Activated naive CD8-positive, alpha-beta T cell treated with anti-CD3 and anti-CD28 coated beads for 36 hours (primary cell): ENCODE measurements at regions not wholly inside any gene's neighbourhood (a gene's known extent, or its start where the extent isn't known, plus 50 kb on each side); places are given as distances from the start of the nearest gene placed in this dataset.

Source experiments
- DNase-seq: peaks from one replicate; pipeline ENCODE4 v3.0.0; 2021
- H3K27ac Mint-ChIP-seq: one replicate; pipeline ENCODE4 v1.8.0; 2022; ENCODE audit warnings: mild to moderate bottlenecking, moderate library complexity, mixed read lengths
- H3K27me3 Mint-ChIP-seq: one replicate; pipeline ENCODE4 v1.8.0; 2022; ENCODE audit warnings: mild to moderate bottlenecking, mixed read lengths
- H3K36me3 Mint-ChIP-seq: one replicate; pipeline ENCODE4 v1.8.0; 2021; ENCODE audit warnings: mild to moderate bottlenecking, mixed read lengths
- H3K4me1 Mint-ChIP-seq: one replicate; pipeline ENCODE4 v1.8.0; 2021; ENCODE audit warnings: mixed read lengths
- H3K4me3 Mint-ChIP-seq: one replicate; pipeline ENCODE4 v1.8.0; 2022; ENCODE audit warnings: mild to moderate bottlenecking, moderate library complexity, mixed read lengths
- H3K9me3 Mint-ChIP-seq: one replicate; pipeline ENCODE4 v1.8.0; 2022; ENCODE audit warnings: mixed read lengths

DNA sequence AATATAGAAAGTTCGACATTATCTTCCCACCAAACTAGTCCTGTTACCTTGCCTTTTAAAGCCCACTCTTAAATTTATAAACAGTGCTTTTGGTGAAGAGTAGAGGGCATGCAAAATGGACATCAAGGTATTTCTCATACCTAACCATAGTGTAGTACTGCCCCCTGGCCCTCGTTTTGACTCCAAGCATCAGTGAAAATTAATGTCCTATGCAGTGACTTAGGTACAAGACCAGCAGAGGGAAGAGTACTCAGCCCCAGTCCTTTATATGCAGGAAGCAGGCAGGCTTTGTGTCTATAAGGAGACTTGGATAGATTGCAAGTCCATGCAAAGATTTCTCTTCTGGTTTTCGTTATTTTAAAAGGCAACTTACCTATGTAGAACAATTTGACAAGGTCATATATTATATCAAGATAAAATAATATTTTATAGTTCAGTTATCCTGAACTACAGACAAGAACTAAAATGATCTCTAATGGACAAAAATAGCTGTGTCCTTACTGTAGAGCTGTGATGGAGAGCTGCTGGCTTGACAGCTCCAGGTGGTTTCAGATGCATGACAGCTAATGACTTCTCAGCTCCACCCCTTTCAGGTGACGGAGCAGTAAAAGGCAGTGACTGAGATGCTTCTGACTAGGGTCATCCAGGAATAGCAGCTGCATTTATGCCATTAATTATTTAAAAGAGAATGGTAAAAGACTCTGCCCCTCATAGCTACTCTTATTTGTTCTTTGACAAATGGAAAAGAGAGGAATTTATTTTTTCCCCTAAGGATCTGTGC is 646.1 kb downstream of the SQOR start:
- no peak overlapping the region for H3K4me3 Mint-ChIP-seq
- no peaks in the 10 kb centered on the region for H3K27me3 Mint-ChIP-seq
- H3K9me3 Mint-ChIP-seq: no peaks in the 10 kb centered on the region
- no peak overlapping the region for H3K27ac Mint-ChIP-seq
- no peaks in the 10 kb centered on the region for H3K4me1 Mint-ChIP-seq
- H3K36me3 Mint-ChIP-seq: no peaks in the 10 kb centered on the region
- no peak for DNase-seq

DNA sequence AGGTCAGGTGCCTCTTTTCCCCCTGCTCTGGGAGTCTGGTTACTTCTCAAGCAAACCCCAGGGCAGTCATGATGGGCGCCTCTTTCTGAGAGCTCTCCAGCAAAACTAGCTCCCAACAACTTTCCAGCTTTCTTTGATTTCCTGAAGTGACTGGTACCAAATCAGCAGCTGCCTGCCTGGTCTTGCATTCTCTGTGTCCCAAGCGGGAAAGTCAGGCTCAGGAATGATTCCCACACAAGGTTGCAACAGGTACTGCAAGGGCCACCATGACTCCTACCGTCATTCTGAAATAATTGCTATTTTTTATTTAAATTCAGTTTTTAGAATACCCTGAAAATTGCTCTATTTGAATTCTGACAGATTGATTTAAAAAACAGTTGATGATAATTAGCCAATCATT is 658.7 kb downstream of the SQOR start:
- no peaks in the 10 kb centered on the region for H3K36me3 Mint-ChIP-seq
- H3K4me3 Mint-ChIP-seq: no peak overlapping the region
- H3K27ac Mint-ChIP-seq: no peak overlapping the region
- peaks cover 9% of the 10 kb centered on the region for H3K4me1 Mint-ChIP-seq
- H3K27me3 Mint-ChIP-seq: peaks cover 16% of the 10 kb centered on the region
- H3K9me3 Mint-ChIP-seq: no peaks in the 10 kb centered on the region
- no peak for DNase-seq

GRCh38 chr15:46296002-46296401 is 661.2 kb downstream of the SQOR start:
- H3K27me3 Mint-ChIP-seq: peaks cover 14% of the 10 kb centered on the region
- no peak overlapping the region for H3K4me3 Mint-ChIP-seq
- no peaks in the 10 kb centered on the region for H3K36me3 Mint-ChIP-seq
- H3K9me3 Mint-ChIP-seq: no peaks in the 10 kb centered on the region
- DNase-seq: no peak
- no peak overlapping the region for H3K27ac Mint-ChIP-seq
- H3K4me1 Mint-ChIP-seq: peaks cover 9% of the 10 kb centered on the region

DNA sequence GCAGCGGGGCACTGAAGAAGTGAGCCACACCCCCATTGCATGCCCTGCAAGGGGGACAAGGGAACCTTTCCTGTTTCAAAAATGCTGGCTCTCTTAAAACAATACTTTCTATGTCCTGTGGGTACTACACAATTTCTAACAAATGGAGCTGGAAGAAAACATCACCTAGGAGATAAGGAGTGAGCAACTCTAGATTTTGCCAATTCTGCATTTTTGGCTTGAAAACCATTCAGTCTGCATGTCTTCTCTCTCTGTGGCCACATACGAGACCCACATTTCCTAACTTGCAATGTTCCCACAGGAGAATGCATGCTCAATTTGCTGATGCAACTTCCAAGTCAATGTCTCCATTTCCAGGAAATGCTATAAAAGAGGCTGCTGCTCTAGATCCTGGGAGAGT is 662.0 kb downstream of the SQOR start:
- H3K27ac Mint-ChIP-seq: no peak overlapping the region
- peaks cover 9% of the 10 kb centered on the region for H3K4me1 Mint-ChIP-seq
- H3K9me3 Mint-ChIP-seq: no peaks in the 10 kb centered on the region
- H3K36me3 Mint-ChIP-seq: no peaks in the 10 kb centered on the region
- DNase-seq: no peak
- H3K27me3 Mint-ChIP-seq: peaks cover 16% of the 10 kb centered on the region
- H3K4me3 Mint-ChIP-seq: no peak overlapping the region

- H3K4me1 Mint-ChIP-seq: peaks cover 9% of the 10 kb centered on the region
- H3K27me3 Mint-ChIP-seq: peaks cover 16% of the 10 kb centered on the region
- H3K9me3 Mint-ChIP-seq: no peaks in the 10 kb centered on the region
- no peak overlapping the region for H3K4me3 Mint-ChIP-seq
- H3K36me3 Mint-ChIP-seq: no peaks in the 10 kb centered on the region
- no peak overlapping the region for H3K27ac Mint-ChIP-seq
- no peak for DNase-seq
Observed at GRCh38 chr15:46297766-46298165, 662.9 kb downstream of the SQOR start.

GRCh38 chr15:46300716-46301115 is 665.9 kb downstream of the SQOR start:
- Mint-ChIP-seq H3K27me3 (peaks cover 22% of the 10 kb centered on the region), H3K4me3 (no peak overlapping the region), H3K9me3 (no peaks in the 10 kb centered on the region), H3K4me1 (peaks cover 9% of the 10 kb centered on the region), H3K36me3 (no peaks in the 10 kb centered on the region), H3K27ac (no peak overlapping the region)
- no peak for DNase-seq

- no peak overlapping the region for H3K27ac Mint-ChIP-seq
- H3K36me3 Mint-ChIP-seq: no peaks in the 10 kb centered on the region
- H3K9me3 Mint-ChIP-seq: no peaks in the 10 kb centered on the region
- peaks cover 16% of the 10 kb centered on the region for H3K27me3 Mint-ChIP-seq
- H3K4me3 Mint-ChIP-seq: no peak overlapping the region
- peaks cover 9% of the 10 kb centered on the region for H3K4me1 Mint-ChIP-seq
- DNase-seq: no peak
Observed at GRCh38 chr15:46301291-46301690, 666.5 kb downstream of the SQOR start.

DNA sequence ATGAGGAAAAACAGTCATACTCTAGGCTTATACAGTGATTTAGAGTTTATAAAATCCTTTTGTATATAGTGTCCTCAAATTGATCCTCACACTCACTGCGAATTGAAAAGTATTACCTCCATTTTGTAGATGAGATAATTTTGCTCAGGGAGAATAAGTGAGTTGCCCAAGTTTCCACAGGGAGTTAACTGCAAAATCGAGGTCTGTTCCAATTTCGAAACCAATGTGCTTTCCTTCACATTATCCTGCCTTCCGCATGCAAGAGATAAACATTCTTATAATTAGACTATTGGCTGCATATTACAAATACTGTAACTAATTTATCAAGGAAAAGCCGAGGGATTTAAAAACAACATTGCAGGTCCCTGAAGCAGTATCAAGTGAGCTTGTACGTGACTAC is 667.0 kb downstream of the SQOR start:
- no peaks in the 10 kb centered on the region for H3K9me3 Mint-ChIP-seq
- H3K36me3 Mint-ChIP-seq: no peaks in the 10 kb centered on the region
- peaks cover 9% of the 10 kb centered on the region for H3K4me1 Mint-ChIP-seq
- peaks cover 16% of the 10 kb centered on the region for H3K27me3 Mint-ChIP-seq
- no peak overlapping the region for H3K27ac Mint-ChIP-seq
- no peak for DNase-seq
- no peak overlapping the region for H3K4me3 Mint-ChIP-seq

GRCh38 chr15:46304321-46304720 is 669.5 kb downstream of the SQOR start:
- no peak for DNase-seq
- no peaks in the 10 kb centered on the region for H3K4me1 Mint-ChIP-seq
- H3K9me3 Mint-ChIP-seq: no peaks in the 10 kb centered on the region
- peaks cover 10% of the 10 kb centered on the region for H3K27me3 Mint-ChIP-seq
- no peaks in the 10 kb centered on the region for H3K36me3 Mint-ChIP-seq
- no peak overlapping the region for H3K4me3 Mint-ChIP-seq
- H3K27ac Mint-ChIP-seq: no peak overlapping the region

DNA sequence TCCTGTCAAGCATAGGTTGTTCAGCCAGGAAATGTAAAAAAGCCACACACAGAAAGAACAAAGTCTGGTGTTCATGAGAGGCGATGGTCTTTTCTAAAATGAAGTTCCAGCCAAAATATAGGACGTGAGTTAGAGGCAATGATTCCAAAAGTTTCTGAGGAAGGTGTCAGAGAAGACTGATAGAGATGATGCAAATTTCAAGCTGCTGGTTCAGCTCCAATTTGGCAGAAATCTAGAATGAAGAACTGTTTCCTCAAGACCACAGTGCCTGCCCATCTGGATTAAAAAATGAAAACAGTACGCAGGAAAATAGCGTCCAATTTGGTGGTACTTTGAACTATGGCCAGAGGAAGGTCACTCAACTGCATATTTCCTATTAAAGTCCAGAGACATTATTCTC is 672.9 kb downstream of the SQOR start:
- Mint-ChIP-seq H3K9me3 (no peaks in the 10 kb centered on the region), H3K4me3 (no peak overlapping the region), H3K27me3 (peaks cover 6% of the 10 kb centered on the region), H3K4me1 (no peaks in the 10 kb centered on the region), H3K36me3 (no peaks in the 10 kb centered on the region), H3K27ac (no peak overlapping the region)
- no peak for DNase-seq

DNA sequence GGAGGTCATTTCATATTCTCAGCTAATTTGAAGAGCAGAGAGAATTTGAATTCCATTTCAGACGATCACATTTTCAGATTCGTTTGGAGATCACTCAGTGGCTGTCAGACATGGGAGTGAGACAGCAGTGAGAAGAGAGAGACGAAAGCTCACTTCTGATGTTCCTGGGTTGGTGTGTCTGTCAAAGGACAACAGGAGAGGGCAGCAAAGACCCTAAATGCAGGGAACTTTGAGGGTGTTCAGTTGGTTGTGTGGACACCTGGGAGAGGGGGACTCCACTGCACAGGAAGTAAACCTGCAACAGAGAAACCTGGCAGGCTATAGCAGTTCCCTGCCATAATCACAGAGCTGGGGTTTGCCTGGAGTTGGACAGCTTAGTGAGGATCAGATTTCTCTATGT is 675.1 kb downstream of the SQOR start:
- H3K4me3 Mint-ChIP-seq: no peak overlapping the region
- H3K27ac Mint-ChIP-seq: no peak overlapping the region
- H3K4me1 Mint-ChIP-seq: no peaks in the 10 kb centered on the region
- H3K36me3 Mint-ChIP-seq: no peaks in the 10 kb centered on the region
- H3K27me3 Mint-ChIP-seq: no peaks in the 10 kb centered on the region
- no peaks in the 10 kb centered on the region for H3K9me3 Mint-ChIP-seq
- no peak for DNase-seq

- Mint-ChIP-seq H3K27ac (no peak overlapping the region), H3K9me3 (no peaks in the 10 kb centered on the region), H3K36me3 (no peaks in the 10 kb centered on the region), H3K27me3 (no peaks in the 10 kb centered on the region), H3K4me1 (no peaks in the 10 kb centered on the region), H3K4me3 (no peak overlapping the region)
- peak; percentile 42 for DNase-seq
Observed at GRCh38 chr15:46312133-46312740, 677.4 kb downstream of the SQOR start.

- peaks cover 7% of the 10 kb centered on the region for H3K27me3 Mint-ChIP-seq
- H3K9me3 Mint-ChIP-seq: no peaks in the 10 kb centered on the region
- no peak overlapping the region for H3K4me3 Mint-ChIP-seq
- no peak overlapping the region for H3K27ac Mint-ChIP-seq
- no peak for DNase-seq
- H3K4me1 Mint-ChIP-seq: no peaks in the 10 kb centered on the region
- no peaks in the 10 kb centered on the region for H3K36me3 Mint-ChIP-seq
Observed at GRCh38 chr15:46315434-46315833, 680.6 kb downstream of the SQOR start.

- no peaks in the 10 kb centered on the region for H3K4me1 Mint-ChIP-seq
- no peaks in the 10 kb centered on the region for H3K9me3 Mint-ChIP-seq
- H3K27me3 Mint-ChIP-seq: peaks cover 12% of the 10 kb centered on the region
- no peak overlapping the region for H3K27ac Mint-ChIP-seq
- DNase-seq: no peak
- H3K36me3 Mint-ChIP-seq: no peaks in the 10 kb centered on the region
- H3K4me3 Mint-ChIP-seq: no peak overlapping the region
Observed at GRCh38 chr15:46316024-46316423, 681.2 kb downstream of the SQOR start.

DNA sequence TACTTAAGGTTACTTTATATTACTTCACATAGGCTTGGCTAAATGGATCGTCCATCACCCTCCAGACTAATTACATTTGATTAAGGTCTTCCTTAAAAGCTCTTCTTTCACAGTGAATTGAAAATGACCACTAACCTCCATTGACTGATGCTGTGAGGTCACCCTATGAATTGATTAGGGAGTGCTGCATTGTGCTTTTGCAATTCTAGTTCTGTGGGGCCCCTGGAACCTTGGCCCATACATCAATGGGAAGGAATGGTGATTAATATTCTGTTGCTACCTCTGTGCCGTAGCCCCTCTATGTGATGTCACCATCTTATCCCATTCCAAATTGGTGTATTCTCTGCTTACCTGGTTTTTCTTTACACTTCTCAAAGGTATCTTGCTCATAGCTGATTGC is 682.2 kb downstream of the SQOR start:
- peaks cover 12% of the 10 kb centered on the region for H3K27me3 Mint-ChIP-seq
- no peak overlapping the region for H3K27ac Mint-ChIP-seq
- H3K9me3 Mint-ChIP-seq: no peaks in the 10 kb centered on the region
- H3K36me3 Mint-ChIP-seq: no peaks in the 10 kb centered on the region
- H3K4me3 Mint-ChIP-seq: no peak overlapping the region
- DNase-seq: no peak
- H3K4me1 Mint-ChIP-seq: no peaks in the 10 kb centered on the region

- Mint-ChIP-seq H3K4me3 (no peak overlapping the region), H3K27ac (no peak overlapping the region), H3K27me3 (peaks cover 12% of the 10 kb centered on the region), H3K9me3 (no peaks in the 10 kb centered on the region), H3K36me3 (no peaks in the 10 kb centered on the region), H3K4me1 (no peaks in the 10 kb centered on the region)
- no peak for DNase-seq
Observed at GRCh38 chr15:46322753-46323152, 687.9 kb downstream of the SQOR start.
